GM18511 (cell line): ENCODE measurements at regions not wholly inside any gene's neighbourhood (a gene's known extent, or its start where the extent isn't known, plus 50 kb on each side); places are given as distances from the start of the nearest gene placed in this dataset.
"Not testable (repeated sequence)": the region's sequence is repeated elsewhere in the genome, so short reads cannot be mapped to it uniquely, and the experiment has no call there.

Experiments
- ATAC-seq: cut with Tn5 transposase; IDR thresholded peaks from one replicate; pipeline ENCODE4 v1.9.1; 2021; ENCODE audit warnings: mild to moderate bottlenecking, moderate library complexity; ENCODE audit not compliant: unreplicated experiment

DNA sequence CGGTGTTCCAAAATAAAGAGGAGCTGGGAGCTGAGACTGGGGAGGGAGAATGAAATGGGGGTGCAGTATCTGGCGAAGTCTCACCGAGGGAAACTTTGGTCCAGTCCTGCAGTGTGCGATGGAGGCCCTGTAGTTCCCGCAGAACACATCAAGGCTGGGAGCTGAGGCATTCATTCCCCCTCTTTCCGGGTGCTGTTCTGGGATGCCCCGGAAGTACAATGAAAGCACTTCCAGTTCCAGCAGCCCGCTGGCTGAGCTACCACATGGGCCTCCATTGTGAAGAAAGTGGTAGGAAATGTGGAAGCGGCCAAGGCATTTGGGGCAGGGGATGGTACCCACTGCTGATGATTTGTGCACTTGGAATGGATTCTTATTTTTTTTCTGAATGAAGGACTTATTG lies 560.7 kb downstream of the GLRX3 start:
- ATAC-seq: no peak

DNA sequence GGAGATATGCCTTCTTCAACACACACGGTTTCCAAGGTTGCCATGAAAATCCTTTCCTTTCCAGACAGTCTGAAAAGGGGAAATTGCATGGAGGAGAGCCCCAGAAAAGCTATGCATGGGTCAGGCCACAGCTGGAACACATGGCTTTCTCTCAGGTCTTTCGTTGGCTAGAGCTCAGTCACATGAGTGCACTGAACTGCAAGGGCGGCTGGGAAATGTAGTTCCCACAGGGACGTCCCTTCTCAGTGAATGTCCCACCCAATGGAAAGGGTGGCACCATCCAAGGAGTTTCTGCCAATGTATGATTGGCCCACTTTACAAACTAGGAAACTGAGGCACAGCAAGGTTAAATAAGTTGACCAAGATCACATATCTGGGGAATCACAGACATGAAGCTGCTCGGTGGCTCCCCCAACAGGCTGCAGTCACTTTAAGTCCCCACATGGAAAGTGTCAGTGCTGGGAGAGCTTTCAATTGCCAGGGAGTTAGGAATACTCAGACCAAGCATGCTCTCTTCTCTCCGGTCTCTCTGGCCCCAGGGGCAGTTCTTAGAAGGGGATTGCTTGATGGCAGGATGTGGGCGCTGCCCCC lies 571.3 kb downstream of the GLRX3 start:
- no peak for ATAC-seq

GRCh38 chr10:130708465-130709070 lies 572.4 kb downstream of the GLRX3 start:
- ATAC-seq: no peak

DNA sequence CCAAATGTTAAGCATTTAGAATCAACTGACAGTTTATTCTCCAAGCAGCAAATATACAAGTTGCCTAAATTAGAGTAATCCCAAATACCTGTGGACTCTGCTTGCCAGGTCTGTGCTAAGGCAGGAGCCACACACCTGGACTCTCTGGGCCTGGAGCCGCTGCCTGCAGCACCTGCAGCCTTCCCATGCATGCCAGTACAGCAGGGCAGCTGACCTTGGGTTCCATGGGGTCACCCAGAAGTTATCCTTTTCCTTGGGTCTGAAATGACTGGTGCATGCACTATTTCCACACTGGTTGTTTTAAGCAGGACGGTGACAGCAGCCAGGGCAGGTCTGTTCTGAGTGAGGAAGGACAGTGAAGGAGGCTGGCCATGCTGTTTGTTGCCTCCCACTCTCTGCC lies 573.2 kb downstream of the GLRX3 start:
- no peak for ATAC-seq

DNA sequence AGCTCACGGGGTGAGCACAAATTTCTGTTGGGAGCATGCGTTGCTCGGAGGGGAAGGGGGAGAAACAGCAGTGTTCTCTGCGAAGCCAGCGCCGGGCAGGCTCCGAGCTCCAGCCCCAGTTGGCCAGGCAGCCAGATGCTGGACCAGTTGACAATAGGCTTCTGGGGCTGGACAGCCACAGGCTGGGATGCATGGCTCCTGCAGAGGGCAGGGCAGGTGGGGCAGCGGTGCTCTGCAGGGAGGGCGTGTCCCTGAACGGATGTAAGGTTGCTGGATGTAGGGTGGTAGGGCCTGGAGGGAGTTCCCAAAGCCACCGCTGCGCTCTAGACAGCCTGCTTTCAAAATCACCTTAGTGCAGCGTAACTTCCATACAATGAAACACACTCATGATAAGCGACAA lies 574.9 kb downstream of the GLRX3 start:
- no peak for ATAC-seq

GRCh38 chr10:130713135-130713534 lies 576.9 kb downstream of the GLRX3 start:
- ATAC-seq: no peak

- no peak for ATAC-seq
Observed at GRCh38 chr10:130713731-130714130, 577.5 kb downstream of the GLRX3 start.

DNA sequence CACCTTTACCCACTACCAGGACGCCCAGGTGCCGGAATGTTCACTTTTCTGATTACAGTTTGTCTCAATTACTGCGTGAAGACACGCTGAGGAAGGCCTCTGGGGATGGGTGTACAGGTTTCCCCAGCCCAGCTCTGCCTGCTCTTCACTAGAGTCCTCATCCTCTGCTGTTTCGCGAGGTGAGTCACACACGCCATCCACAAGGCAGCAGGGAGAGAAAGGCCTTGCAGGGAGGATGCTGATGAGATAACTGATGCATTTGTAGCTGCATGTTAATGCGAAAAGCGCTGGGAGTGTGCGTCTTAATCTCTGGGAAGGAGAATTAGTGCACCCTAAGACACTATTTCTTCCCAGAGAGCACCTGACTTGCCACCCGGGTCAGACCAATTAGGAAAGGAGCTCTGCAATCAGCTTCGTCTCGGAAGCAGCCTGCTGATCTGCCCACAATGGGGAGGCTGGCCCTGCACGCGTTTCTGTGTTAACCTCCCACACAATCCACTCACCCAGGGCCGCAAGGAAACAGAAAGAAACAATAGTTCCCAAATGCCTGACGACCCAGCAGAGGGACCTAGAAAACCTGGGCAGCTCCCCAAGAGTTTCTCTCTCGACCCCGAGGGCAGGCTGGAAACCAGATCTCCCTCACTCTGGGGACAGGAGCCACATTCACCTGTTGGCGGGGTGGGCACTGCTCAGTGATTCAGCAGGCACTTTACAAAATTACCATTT lies 578.7 kb downstream of the GLRX3 start:
- ATAC-seq: no peak

GRCh38 chr10:130715686-130716670 lies 579.8 kb downstream of the GLRX3 start:
- ATAC-seq: no peak

GRCh38 chr10:130717083-130717482 lies 580.9 kb downstream of the GLRX3 start:
- ATAC-seq: no peak

GRCh38 chr10:130718744-130719447 lies 582.7 kb downstream of the GLRX3 start:
- not testable (repeated sequence) for ATAC-seq

DNA sequence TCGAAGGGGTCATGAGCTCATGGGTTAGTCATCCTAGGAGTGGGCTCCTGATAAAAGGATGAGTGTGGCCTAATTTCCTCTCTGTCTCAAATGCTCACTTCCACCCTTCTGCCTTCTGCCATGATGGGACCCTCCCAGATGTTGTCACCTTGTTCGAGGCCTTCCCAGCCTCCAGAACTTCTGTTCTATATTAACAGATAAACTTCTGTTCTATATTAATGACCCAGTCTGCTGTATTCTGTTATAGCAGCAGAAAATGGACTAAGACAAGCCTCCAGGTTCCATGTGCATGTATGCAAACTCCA lies 583.2 kb downstream of the GLRX3 start:
- no peak for ATAC-seq

DNA sequence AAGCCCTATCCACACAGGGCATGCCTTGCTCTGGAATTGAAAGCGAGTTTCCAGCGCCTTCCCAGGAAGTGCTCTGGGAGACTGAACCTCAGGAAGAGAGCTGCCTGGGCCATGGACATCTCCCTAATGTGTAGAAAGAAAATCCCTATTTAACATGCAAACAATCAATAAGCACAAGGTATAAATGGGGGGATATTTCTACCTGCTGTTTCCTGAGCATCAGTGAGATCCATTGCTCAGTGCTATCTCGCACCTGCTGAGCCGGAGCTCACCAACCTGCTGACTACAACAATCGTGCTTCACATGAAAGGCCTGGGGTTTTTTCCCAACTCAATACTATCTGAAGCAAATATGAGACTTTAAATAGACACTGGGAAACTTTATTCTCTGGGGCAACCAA lies 584.0 kb downstream of the GLRX3 start:
- no peak for ATAC-seq

- ATAC-seq: no peak
Observed at GRCh38 chr10:130721971-130722370, 585.8 kb downstream of the GLRX3 start.

DNA sequence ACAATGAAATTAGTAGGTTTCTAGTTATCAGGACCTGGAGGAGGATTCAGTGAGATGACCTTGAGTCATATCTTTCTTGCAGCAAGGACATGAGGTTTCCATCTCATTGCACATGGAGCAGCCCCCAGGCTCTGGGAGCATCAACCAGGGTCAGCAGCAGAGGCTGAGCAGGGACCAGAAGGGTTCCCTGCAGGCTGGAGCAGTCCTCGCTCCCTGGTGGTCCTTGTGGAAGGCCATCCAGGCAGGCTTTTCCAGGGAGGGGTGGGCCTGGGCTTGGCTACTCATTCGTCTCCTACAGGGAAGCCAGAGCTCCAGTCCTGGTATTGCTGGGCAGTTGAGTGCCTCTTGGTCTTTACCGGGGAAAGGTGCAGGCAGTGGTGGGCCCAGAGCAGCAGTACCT lies 587.5 kb downstream of the GLRX3 start:
- ATAC-seq: no peak

DNA sequence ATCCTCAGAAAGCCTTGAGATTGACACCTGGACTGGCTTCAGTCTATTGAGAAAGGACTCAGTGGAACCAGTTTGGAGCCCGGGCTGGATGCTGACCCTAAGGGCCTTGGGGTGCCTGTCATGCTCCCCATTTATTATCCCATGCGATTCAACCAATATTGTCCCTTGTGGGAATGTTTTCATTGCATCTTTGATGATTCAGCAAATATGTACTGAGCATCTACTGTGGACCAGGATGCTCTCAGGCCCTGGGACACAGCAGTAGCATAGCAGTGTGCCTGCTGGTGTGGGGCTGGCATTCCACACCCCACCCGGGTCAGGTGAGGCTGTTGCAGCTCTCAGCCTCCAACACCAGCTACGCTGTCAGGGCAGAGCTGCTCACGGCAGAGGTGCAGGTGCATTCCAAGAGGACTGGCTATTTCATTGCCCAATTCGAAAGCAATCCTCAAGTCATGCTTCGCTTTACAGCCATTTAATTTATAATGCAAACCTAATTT lies 586.0 kb downstream of the TCERG1L start:
- no peak for ATAC-seq

- ATAC-seq: no peak
Observed at GRCh38 chr10:130726996-130727725, 584.4 kb downstream of the TCERG1L start.

DNA sequence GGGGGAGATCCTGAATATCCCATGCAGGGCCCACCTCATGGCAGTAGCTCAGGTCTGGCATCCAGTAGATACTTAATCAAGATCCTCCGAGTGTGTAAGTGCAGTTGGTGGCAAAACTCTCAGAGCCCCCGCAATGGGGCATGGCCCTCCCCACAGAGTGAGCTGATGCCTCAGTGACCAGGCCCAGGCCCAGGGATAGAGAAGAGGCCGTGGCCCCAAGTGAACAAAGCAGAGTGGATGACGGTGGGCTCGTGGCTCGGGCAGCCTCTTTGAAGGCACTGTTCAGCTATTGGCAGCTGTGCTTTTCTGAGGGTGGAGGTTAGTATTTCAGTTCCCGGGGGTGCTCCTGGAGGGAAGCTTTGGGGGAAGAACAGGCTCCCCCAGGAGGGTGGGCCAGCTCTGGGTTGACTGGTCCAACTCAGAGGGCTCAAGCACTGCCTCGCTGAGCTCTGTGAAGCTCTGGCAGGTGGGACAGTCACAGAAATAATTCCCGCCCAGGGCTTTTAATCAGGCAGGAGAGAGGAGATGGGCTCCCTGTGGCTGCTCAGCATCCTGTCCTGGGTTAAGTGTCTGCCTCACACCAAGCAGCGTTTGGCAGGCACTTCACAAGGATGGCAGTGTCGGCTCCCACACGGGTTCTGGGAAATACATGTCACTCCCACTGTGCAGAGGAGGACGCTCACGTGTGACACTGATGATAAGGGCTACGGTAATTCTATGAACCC lies 583.6 kb downstream of the TCERG1L start:
- no peak for ATAC-seq

DNA sequence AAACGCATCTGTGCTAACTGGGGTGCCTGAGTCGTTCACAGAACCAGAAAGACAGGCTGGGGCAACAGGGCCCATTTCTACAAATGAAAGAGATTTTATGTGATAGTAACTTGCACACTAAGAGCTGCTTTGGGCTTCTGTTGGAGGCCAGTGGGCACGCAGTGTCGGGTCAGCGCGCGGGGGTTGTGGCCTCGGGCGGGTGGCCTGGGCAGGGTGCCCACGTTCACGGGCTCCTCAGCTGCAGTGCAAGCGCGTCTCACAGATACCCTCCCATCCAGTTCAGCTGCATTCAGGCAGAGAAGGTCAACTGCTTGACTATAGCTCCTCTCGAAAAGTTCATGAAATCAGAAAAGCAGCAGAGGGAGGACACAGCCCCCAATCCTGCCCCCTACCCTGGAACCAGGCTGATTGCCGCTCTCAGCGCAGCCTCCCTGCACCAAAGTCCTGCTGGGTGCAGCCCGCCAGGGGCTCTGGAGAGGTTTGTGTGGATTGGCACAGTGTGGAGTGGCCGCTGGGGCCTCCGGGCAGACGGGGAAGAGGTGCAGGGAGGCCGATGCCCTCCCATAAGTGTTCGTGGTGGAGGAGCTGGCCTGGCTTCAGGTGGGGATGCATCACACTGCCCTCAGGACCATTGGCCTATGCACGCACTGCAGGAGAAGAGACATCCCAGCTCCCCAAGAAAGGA lies 582.8 kb downstream of the TCERG1L start:
- ATAC-seq: no peak
